ENCODE measurements at regions not wholly inside any gene's neighbourhood (a gene's known extent, or its start where the extent isn't known, plus 50 kb on each side); places are given as distances from the start of the nearest gene placed in this dataset.

DNA sequence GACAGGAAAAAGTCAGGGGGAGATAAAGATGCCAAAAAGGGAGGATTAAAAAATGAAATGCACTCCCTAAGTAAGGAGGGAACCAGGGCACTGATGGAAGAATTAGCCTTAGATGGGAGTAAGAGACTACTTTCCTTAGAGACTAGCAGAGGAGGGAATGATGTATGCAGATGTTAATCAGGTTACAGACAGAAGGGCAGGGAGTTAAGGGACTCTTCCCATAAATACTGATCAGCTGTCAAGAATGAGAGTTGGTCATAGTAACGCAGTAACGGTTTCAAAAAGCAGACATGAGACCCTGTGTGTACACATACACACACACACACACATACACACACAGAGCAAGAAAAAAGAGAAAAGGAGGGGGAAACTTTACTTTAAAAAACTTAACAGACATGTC is 93.4 kb downstream of the PHLDA1 start (continued):
- TF ChIP-seq ZNF12 (CRISPR knock-in tag; IDR thresholded peaks at IDR 0.05) (no peak), HNRNPLL (IDR thresholded peaks at IDR 0.05; ENCODE audit: low read depth, low read length, poor library complexity, severe bottlenecking) (no peak), EWSR1 (IDR thresholded peaks at IDR 0.05; ENCODE audit: borderline replicate concordance, low read depth, partially characterized antibody) (no peak), ZNF592 (IDR thresholded peaks at IDR 0.05) (no peak; the same call in 1 of the 2 replicates), MNT (conservative IDR thresholded peaks at IDR 0.05) (peak in 1 of 2 experiments; percentile 47; a peak in 2 of 4 replicates), PPARD (CRISPR knock-in tag; IDR thresholded peaks at IDR 0.05) (no peak), TAL1 (IDR thresholded peaks at IDR 0.05) (peak; percentile 61), ZNF695 (CRISPR knock-in tag; IDR thresholded peaks at IDR 0.05) (no peak), NR2C2 (CRISPR knock-in tag; IDR thresholded peaks at IDR 0.05) (no peak), NR2C2 (tag; IDR thresholded peaks at IDR 0.05) (0 out of 2 replicates have a peak, but pooled peaks have one; percentile 17), NFE2L1 (tag; IDR thresholded peaks at IDR 0.05; ENCODE audit: borderline replicate concordance, low read depth) (no peak), ATF1 (CRISPR knock-in tag; IDR thresholded peaks at IDR 0.05) (no peak), ATF1 (tag; IDR thresholded peaks at IDR 0.05) (0 out of 2 replicates have a peak, but pooled peaks have one; percentile 15), ARID4B (CRISPR knock-in tag; IDR thresholded peaks at IDR 0.05) (no peak), SRF (CRISPR knock-in tag; IDR thresholded peaks at IDR 0.05) (0 out of 4 replicates have a peak, but pooled peaks of 1 of the 2 experiments have one; percentile 23), HDAC2 (IDR thresholded peaks at IDR 0.05) (peak; percentile 76)
- TF ChIP-seq, protein P1, sequence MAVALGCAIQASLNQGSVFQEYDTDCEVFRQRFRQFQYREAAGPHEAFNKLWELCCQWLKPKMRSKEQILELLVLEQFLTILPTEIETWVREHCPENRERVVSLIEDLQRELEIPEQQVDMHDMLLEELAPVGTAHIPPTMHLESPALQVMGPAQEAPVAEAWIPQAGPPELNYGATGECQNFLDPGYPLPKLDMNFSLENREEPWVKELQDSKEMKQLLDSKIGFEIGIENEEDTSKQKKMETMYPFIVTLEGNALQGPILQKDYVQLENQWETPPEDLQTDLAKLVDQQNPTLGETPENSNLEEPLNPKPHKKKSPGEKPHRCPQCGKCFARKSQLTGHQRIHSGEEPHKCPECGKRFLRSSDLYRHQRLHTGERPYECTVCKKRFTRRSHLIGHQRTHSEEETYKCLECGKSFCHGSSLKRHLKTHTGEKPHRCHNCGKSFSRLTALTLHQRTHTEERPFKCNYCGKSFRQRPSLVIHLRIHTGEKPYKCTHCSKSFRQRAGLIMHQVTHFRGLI (CRISPR knock-in tag; IDR thresholded peaks at IDR 0.05): no peak
